HG03135 (cell line): ENCODE measurements at regions not wholly inside any gene's neighbourhood (a gene's known extent, or its start where the extent isn't known, plus 50 kb on each side); places are given as distances from the start of the nearest gene placed in this dataset.

Experiments used
- ATAC-seq: cut with Tn5 transposase; IDR thresholded peaks from one replicate; pipeline ENCODE4 v1.9.1; 2021; ENCODE audit warnings: mild to moderate bottlenecking, moderate library complexity; ENCODE audit not compliant: unreplicated experiment

DNA sequence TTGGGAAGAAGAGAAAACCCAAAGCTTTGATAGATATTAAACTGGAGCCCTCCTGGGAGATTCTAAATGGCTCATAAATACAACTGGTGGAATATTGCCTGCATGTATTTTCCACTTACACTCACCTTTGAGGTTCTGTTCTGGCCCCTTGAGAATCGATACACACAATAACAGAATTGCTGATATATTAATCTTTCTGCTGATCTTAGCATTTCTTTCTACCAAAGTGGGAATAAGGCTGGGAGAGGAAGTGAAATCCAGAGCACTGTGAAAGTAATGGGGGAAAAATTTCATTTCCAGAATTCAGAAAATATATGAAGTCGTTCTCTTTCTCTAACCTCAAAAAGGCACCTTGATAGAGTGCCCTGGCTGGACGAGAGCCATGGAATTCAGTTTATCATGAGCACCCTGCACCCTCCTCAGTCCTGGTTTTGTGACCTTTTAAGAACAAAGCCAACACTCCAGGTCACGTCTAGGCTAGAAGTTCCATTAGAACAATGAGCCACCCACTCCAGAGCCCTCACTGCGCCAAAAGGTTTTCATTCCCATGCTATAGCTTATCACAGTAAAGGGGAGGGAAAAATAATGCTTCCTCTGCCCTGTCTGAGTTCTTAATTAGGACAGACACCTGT lies 244.5 kb downstream of the CD83 start:
- ATAC-seq, result no peak

DNA sequence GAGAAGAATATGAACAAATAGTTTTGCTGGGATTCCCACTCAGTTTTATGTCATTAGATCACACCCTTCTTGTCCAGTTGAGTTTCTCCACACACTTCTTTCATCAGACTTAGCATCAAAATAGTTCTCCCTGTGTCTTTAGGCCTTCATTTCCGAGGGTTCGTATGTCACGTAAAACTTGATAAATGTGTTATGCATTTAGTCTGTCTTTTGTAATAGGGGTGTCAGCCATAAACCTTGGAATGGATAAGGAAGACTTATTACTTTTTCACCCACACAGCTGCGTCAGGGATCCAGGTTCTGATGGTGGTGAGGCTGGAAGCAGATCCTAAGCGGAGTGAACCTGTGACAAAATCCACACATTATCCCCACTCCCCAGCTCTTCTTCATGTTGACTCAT lies 246.8 kb downstream of the CD83 start:
- ATAC-seq, result no peak

DNA sequence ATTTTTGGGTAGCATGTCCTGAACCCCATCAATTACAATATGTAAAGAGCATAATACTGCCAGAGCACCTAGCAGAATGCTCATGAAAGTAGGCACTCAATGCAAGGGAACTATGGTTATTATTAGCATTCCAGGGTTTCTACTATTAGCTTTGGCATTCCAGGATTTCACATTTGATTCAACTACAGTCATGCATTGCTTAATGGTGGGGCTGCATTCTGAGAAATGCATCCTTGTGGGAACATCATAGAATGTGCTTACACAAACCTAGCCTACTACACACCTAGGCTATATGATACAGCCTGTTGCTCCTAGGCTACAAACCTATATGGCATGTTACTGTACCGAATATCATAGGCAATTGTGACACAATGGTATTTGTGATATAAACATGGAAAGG lies 247.8 kb downstream of the CD83 start:
- no peak for ATAC-seq

DNA sequence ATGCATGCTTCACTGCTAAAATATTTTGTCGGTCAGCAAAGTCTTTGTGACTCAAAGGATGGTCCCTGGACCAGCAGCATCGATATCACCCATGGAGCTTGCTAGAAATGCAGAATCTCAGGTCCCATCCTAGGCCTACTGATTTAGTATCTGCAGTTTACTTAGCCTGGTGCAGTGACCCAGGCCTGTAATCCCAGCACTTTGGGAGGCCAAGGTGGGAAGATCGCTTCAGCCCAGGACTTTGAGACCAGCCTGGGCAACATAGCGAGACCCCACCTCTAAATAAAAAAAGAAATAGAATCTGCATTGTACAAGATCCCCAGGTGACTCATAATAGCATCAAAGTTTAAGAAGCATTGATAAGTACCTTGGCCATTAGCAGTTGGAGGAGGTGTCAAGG lies 248.7 kb downstream of the CD83 start:
- ATAC-seq, result no peak

DNA sequence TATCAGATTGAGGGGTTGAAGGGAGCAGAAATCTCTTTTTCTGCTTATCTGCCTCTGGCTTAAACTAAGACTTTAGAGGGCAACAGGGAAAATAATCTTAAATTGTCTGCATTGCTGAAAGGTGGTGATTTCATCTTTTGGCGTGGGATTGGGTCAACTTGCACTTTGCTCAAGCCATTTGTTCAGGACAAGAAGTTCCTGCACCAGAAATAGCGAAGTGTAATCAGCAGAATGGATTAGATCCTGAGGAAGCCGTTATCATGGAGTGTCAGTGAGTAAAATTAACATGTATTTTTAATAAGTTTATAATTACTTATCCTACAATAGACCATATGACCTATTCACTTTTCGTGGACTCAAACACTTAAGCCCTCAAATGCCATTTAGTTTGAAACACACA lies 249.3 kb downstream of the CD83 start:
- no peak for ATAC-seq

DNA sequence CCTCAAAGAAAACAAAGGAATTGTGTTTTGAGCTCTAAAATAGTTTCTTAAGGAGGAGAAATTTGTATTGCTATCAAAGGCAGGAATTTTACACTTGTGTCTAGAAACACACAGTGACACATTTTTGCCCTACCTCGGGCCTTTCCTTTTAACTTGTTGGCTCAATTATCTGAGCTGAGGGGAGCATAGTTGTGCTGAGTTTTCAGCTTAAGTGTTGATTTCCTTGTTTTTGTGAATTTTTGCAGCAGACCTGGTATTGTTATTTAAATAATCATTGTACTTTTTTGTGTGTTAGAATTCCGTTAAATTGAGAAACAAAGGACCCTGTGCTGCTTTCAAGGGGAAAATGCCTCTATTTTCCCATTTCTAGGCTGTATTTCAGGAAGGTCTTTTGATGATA lies 249.7 kb downstream of the CD83 start:
- ATAC-seq, result no peak

DNA sequence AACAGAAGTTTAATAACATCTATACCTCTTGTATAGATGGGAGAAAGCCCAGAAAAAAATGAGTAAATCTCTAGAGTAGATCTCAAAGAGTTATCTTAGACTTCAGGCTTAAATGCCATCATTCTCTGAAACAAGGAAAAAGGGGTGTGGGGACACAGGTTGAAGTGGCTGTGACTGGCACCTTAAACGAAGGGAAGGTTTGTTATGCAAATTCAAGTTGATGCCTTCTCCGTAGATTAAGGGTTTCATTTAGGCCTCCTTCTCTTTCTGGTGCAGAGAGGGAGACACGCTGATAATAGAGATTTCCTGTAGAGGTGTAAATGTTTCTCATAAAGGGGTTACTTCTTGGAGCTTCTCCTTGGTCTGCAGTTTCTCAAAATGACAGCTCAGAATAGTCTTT lies 252.1 kb downstream of the CD83 start:
- ATAC-seq, result no peak

DNA sequence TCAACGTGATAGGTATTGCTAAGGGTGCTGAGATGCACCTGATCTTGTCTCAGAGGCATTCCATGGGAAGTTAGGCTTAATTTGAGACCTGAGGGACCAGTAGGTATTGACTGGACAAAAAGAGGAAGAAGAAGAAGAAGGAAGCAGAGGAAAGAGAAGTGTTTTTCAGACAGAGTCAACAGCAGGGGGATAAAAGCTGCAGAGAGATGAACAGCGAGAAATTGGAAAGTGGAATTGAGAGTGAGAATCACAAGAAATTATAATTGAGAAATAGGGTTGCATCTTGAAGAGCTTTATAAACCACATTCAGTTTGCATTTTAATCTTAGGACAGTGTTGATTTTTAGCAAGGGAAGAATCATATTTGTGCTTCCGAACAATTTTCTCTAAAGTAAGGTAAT lies 254.0 kb downstream of the CD83 start:
- ATAC-seq, result no peak

DNA sequence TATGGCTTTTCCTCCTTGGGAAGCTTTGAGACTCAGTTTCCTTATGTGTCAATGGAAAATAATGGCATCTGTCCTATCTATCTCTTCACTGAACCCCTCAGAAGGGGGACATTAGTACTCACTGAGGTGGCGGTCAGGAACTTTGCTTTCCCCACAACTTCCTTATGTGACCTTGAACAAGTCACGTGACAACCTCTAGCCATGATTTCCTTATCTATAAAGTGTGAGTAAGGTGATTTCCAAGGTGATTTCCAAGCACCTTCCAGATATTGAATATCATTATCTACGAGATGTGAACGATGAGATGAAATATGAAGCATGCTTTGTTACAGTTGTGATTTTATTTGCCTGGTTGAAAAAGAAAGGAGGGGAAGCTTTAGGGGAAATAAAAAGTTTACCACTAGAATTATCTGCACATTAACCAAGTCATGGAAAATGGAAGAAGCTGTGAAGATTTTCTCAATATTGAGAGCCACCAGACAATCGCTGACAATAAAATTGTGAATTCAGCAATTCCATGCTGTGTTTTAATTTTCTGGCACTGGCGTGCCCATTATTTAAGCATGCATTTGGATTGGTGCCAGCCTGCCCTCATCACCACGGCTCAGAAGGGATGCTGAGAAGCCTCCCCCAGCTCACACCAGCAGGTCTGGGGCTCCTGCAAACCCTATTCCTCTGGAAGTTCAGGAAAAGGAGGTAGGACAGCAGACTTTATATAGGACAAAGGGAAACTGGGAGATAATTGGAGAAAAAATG lies 255.3 kb downstream of the CD83 start:
- ATAC-seq, result no peak

DNA sequence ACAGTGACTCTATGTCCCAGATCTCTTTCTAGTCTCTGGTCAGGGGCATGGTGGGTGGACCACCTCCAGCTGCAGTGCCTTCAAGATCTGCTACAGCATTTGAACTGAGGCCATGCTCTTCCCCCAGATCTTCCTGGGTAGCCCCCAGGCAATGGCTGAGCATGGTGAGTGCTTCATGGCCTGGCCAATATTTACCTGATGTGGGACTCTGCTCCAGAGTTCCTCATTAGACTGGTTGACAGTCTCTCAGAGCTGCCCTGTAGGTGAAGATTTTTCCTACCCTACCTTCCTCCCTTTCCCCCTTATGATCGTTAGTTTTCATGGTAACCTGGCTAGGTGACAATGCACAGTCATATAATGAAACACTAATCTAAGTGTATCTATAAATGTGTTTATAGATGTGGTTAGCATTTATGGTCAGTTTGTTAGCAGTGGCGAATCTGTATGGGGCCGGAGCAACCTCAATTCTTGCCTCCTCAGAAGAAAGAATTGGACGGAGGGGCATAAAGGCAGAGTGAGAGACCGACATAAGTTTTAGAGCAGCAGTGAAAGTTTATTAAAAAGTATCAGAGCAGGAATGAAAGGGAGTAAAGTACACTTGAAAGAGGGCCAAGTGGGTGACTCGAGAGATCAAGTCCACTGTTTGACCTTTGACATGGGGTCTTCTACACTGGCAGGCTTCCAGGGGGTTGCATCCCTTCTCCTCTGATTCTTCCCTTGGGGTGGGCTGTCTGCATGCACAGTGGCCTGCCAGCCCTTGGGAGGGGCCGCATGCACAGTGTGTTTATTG lies 256.3 kb downstream of the CD83 start:
- ATAC-seq, result no peak

DNA sequence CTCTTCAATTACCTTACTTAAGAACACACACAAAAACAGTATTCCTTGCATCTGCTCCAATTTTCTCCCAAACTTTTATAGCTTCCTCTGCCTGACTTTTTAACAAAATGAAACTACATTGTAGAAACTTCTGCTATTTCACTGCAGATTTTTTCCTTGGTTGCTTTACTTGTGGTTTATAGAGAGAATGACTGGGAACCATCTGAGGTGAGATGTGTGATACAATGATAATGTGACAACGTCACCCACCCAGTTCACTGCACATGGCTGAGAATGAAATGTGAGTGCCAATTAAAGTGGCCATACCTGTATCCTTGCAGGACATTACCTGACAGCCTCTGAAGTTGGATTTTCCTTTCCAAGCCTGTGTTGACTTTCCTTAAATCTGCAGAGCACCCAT lies 258.4 kb downstream of the CD83 start:
- ATAC-seq, result no peak

DNA sequence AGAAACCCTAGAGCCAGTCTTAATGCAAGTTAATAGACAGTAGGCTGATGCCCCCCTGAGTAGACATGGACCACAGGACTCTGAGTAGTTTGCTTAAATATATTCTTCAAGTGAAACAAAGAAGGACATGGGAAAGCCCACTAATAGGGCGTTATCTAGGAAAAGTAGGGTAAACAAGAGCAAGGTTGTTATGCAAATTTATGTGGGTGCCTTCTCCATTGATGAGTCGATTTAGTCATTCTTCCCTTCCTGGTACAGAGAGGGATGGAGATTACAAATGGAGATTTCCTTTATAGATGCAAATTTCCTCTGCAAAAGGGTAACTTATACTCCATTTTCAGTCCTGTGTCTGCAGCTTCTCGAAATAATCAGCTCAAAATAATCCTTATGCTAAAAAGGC lies 262.0 kb downstream of the CD83 start:
- ATAC-seq, result no peak

DNA sequence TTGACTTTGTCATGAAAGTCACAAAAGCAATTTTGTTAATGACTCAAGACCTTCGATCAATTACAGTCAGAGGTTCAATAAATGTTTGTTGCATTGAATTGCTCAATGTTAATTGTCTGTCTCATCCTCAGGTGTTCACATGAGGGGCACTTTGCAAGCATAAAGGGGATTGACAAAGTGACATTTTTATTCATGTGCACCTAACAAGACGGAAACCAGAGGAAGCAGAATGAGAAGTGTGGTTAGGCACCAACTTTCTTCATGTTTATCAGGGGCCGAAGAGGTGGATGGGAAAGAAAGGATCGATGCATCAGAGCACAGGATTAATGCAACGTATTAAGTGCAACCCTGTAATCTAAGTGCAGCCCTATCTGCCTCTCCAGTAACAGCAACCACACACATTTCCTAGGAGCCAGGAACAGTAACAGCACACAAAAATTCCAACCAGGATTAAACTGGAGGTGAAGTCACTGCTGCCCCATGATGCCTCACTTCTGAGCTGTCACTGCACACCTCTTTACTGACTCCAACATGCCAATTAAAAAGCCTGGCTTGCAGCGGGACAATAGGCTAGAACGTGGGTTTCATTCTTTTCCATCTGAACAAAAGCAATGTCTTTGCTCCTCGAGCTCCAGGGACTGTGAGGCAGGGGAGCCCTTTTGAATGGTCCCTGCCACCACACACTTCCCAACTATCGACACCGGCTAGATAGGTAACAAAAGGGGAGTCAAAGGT lies 262.7 kb downstream of the CD83 start:
- ATAC-seq, result no peak

DNA sequence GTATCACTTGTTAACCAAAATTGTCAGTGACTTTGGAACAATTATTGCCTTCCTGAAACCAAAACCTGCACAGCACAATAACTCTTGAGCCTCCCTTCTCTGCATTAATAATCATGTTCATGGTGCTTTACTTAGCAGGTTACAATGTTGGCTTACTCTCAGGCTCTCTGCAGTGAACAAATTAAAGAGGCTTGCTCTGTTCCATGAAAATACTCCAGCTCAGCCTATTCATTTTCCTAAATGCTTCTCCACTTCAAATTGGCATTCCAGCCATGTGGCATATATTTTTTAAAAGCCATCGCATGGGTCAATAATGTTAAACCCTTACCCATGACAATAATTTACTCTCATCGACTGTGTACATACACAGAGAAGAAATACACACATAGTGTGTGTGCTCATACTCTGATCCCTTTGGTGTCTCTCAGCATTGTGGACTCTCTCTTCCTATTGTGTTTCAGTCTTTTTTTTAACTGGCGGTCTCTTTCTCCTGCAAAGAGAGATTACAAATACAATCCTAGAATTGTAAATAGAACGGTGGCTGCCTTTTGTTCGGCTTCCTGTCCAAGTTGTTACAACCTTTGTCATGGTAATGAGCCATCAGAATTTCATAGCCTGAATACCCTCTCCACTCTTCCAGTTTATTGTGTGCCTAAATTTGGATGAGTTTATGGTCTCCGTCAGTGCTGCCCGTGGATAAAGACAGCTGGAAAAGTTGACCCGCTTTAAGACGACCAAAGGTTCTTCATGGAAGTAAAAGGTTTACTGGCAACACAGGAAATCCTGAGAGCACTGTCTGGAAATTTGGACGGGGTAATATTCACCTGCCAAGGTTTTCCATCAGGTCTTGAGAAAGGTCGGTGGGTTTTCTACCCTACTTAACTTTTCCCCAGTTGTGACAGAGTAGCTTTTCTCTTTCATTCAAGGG lies 263.6 kb downstream of the CD83 start:
- no peak for ATAC-seq

DNA sequence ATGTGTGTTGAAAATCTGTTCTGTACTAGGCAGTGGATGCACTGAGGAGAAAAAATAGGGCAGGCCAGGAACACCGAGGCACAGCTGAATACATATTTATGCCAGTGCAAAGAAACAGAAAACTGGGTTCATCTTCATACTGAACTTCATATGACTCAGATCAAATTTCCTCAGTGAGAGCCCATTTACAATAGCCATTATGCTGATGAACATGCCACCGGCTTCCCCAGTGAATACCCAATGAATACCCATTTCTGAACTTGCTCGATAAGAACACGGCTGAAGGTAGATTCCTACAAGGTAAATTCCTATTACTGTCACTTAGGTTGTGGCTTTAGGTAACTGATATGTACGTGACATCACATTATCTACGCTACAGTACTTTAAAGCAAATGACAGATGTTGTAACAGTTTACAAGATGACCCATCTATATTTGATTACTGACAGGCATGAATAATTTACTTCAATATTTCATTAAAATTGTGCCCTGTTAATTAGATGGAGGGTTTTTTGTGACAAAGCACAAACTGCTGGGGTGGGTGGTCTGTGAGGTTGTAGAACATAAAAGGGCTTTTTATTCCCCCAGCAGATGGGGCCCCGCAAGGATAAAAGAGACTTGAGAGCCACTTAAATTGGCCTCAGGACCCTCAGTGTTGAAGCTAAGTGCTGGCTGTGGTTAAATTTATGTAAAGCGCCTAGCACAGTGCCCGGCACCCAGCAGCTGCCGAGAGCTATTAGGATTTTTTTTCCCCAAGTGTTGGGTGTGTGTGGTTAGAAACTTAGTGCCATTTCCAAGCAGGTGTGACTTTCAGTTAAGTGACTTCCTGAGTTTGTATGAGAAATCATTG lies 264.5 kb downstream of the CD83 start:
- no peak for ATAC-seq

DNA sequence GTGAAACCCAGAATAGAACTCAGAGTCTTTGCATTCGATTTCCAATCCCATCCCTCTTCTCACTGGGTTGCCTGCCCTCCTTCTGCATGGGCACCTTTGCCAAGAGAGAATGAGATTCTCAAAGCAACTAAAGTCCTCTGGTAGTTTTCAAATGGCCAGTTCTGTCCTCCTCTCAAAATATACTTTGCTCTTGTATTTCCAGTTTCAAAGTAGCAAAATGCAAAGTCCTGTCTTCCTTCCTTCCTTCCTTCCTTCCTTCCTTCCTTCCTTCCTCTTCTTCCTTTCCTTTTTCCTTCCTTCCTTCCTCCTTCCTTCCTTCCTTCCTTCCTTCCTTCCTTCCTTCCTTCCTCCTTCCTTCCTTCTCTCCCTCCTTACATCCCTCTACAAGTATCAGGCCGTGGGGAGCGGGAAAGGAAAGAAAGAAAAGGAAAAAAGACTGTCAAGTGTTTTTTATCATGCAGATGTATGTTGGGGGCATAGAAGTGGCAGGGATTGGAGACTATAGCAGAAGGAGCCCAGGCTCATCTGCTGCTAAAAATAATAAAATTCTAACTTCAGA lies 265.2 kb downstream of the CD83 start:
- ATAC-seq, result no peak

DNA sequence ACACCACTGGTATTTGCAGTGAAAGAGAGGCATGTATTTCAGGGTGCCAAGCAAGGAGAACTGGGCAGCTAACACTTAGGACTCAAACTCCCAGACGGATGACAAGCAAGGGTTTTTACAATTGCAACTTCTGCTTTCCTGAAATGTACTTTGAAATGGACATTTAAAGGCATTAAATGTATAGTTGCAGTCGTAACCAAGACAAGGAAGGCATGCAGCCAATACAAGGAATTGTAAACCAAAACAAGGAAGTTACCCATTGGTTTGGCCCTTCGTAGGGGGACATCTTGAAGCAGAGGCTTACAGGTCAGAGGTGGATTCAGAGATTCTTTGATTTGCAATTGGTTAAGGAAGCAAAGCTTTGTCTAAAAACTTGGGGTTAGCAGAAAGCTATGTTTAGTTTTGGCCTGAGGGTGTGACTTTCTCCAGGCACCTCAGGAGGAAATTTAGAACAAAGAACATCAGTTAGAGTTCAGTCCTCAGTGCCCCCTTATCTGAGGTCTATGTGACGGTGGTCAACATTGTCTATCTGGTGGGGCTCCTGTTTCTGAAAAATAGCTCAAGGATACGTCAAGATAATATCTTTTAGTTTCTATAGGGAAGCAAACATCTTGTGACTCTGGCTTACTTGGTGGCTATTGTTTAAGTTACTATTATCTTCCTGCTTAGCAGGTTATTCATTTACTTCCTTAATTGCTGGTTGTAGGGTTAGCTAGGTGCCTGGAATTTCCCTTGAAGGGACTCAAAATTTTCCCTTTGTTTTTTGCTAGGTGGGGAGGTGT lies 266.0 kb downstream of the CD83 start:
- no peak for ATAC-seq

DNA sequence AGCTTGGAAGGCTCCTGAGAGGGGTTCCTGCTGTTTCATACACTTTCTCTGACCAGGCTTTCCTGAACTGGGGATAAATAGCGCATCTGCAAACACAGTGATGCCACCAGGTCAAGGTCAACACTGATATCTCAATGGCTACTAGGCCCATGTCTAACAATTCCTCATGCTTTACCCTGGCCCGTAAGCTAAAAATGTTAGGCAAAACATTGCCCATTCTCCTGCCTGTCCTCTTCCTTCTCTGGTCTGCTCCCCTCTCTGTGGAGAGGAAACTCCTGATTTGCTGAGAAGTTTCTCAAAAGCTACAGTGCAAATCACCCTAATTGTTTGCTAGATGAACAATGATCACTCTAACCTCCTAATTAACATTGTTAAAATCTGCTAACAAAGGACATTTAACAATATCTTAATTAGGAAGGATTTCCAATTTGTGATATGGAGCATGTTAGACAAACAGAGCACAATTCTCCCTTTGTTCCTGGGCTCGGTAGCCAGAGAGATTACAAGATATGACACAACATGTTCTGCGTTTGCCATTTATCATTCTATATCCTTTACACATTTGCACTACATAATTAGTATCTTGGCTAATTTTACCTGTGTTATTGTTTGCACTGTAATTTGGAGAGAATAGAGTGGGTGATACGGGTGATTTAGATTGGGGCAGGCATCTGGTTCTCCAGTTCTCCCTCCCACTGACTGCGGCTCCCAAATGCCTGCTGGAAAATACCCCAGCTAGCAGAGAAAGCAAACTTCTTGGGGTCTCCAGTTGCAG lies 266.8 kb downstream of the CD83 start:
- ATAC-seq, result no peak
